Karpas-422 (cell line): ENCODE measurements at regions not wholly inside any gene's neighbourhood (a gene's known extent, or its start where the extent isn't known, plus 50 kb on each side); places are given as distances from the start of the nearest gene placed in this dataset.
A peak's percentile ranks its signal among the peaks of the same experiment; 100 is the strongest.

ENCODE experiments used
- DNase-seq: peaks from one replicate; pipeline ENCODE4 v3.0.0-alpha.2; 2015
- H2AFZ ChIP-seq: fragments of 200-600 bp; sonication (generic); 2 replicates; pipeline ENCODE4 v1.6.1; 2014; ENCODE audit warnings: antibody characterized with exemption, low read length, mixed read lengths
- H3K27ac ChIP-seq: fragments of 200-600 bp; sonication (generic); 2 replicates; pipeline ENCODE4 v1.5.1; 2014; ENCODE audit warnings: mild to moderate bottlenecking, low read length, moderate library complexity
- H3K27me3 ChIP-seq: fragments of 200-600 bp; sonication (generic); 2 replicates; pipeline ENCODE4 v1.6.1; 2014; ENCODE audit warnings: low read length, mixed read lengths
- H3K36me3 ChIP-seq: fragments of 200-600 bp; sonication (generic); 2 replicates; pipeline ENCODE4 v1.6.1; 2014; ENCODE audit warnings: low read length, mixed read lengths; ENCODE audit not compliant: insufficient read depth
- H3K4me1 ChIP-seq: fragments of 200-600 bp; sonication (generic); 2 replicates; pipeline ENCODE4 v1.6.1; 2014; ENCODE audit warnings: mild to moderate bottlenecking, low read length, mixed read lengths
- H3K4me2 ChIP-seq: fragments of 200-600 bp; sonication (generic); 2 replicates; pipeline ENCODE4 v1.6.1; 2014; ENCODE audit warnings: low read length, low read depth, mild to moderate bottlenecking; ENCODE audit not compliant: poor library complexity, severe bottlenecking
- H3K4me3 ChIP-seq: fragments of 200-600 bp; sonication (generic); 2 replicates; pipeline ENCODE4 v1.5.1; 2014; ENCODE audit warnings: mild to moderate bottlenecking, antibody characterized with exemption, low read length, mixed read lengths
- H3K79me2 ChIP-seq: fragments of 200-600 bp; sonication (generic); 2 replicates; pipeline ENCODE4 v1.6.1; 2014; ENCODE audit warnings: mild to moderate bottlenecking, low read length, mixed read lengths
- H3K9ac ChIP-seq: fragments of 200-600 bp; sonication (generic); 2 replicates; pipeline ENCODE4 v1.6.0; 2014; ENCODE audit warnings: low read length
- H3K9me2 ChIP-seq: fragments of 200-600 bp; sonication (generic), shearing (Covaris generic); replicated peaks from 2 replicates; pipeline ENCODE4 v1.6.0; 2014; ENCODE audit warnings: mild to moderate bottlenecking, low read length, moderate library complexity; ENCODE audit not compliant: insufficient read depth
- H3K9me3 ChIP-seq: fragments of 300-700, 200-600 bp; sonication (generic); 2 replicates; pipeline ENCODE4 v1.6.1; 2014; ENCODE audit warnings: low read length, mixed read lengths
- H4K20me1 ChIP-seq: fragments of 200-600 bp; sonication (generic); 2 replicates; pipeline ENCODE4 v1.6.1; 2014; ENCODE audit warnings: mild to moderate bottlenecking, antibody characterized with exemption, low read length, low read depth; ENCODE audit not compliant: insufficient read depth

GRCh38 chr13:32895296-32895695 lies 120.9 kb upstream of the KL start:
- H2AFZ ChIP-seq = no peak overlapping the region
- no peaks in the 10 kb centered on the region for H3K9me2 ChIP-seq
- H3K4me1 ChIP-seq = no peaks in the 10 kb centered on the region
- no peak for DNase-seq
- no peaks in the 10 kb centered on the region for H3K9me3 ChIP-seq
- H3K27me3 ChIP-seq = no peaks in the 10 kb centered on the region
- no peaks in the 10 kb centered on the region for H3K36me3 ChIP-seq
- no peaks in the 10 kb centered on the region for H3K79me2 ChIP-seq
- H3K9ac ChIP-seq = no peak overlapping the region
- H3K27ac ChIP-seq = no peak overlapping the region
- no peak overlapping the region for H3K4me3 ChIP-seq
- no peak overlapping the region for H3K4me2 ChIP-seq
- no peaks in the 10 kb centered on the region for H4K20me1 ChIP-seq

- H3K9me2 ChIP-seq = no peaks in the 10 kb centered on the region
- no peak overlapping the region for H2AFZ ChIP-seq
- no peak for DNase-seq
- no peak overlapping the region for H3K27ac ChIP-seq
- no peak overlapping the region for H3K4me2 ChIP-seq
- no peak overlapping the region for H3K4me3 ChIP-seq
- H3K36me3 ChIP-seq = no peaks in the 10 kb centered on the region
- H3K9me3 ChIP-seq = no peaks in the 10 kb centered on the region
- no peaks in the 10 kb centered on the region for H3K27me3 ChIP-seq
- H3K9ac ChIP-seq = no peak overlapping the region
- H4K20me1 ChIP-seq = no peaks in the 10 kb centered on the region
- no peaks in the 10 kb centered on the region for H3K4me1 ChIP-seq
- H3K79me2 ChIP-seq = no peaks in the 10 kb centered on the region
These were observed 118.9 kb upstream of the KL start for GRCh38 chr13:32897296-32897695.

- H3K9me2 ChIP-seq = no peaks in the 10 kb centered on the region
These were observed 114.0 kb upstream of the KL start for GRCh38 chr13:32902029-32902780.

DNA sequence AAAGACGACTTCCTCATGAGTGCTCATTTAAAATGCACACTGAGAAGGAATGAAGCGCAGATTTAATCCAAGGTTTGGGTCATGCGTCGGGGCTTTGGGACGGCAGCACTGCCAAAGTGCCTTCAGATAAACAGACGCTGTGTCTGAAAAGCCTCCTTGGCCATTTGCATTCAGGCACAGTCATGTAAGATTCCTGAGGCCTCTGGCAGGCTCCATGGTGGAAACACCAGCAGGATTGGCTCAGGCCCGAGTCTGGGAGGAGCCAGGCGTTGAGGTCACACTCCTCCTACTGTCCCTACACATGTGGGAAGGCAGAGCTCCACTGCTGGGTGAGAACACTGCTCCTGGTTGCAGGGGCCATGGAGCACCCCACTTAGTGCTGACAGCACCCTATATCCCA lies 113.3 kb upstream of the KL start:
- Histone ChIP-seq H3K27ac (no peak overlapping the region), H3K27me3 (no peaks in the 10 kb centered on the region), H3K9me3 (no peaks in the 10 kb centered on the region), H3K36me3 (no peaks in the 10 kb centered on the region), H3K4me1 (peaks cover 18% of the 10 kb centered on the region), H3K4me3 (no peak overlapping the region), H3K4me2 (no peak overlapping the region), H3K9me2 (no peaks in the 10 kb centered on the region), H2AFZ (no peak overlapping the region), H4K20me1 (no peaks in the 10 kb centered on the region), H3K9ac (no peak overlapping the region), H3K79me2 (no peaks in the 10 kb centered on the region)
- DNase-seq = no peak

More at GRCh38 chr13:32902029-32902780, 114.0 kb upstream of the KL start:
- no peak overlapping the region for H3K4me3 ChIP-seq
- no peak for DNase-seq
- H2AFZ ChIP-seq = no peak overlapping the region
- no peak overlapping the region for H3K4me2 ChIP-seq
- H3K4me1 ChIP-seq = peaks cover 18% of the 10 kb centered on the region
- no peak overlapping the region for H3K9ac ChIP-seq
- H3K36me3 ChIP-seq = no peaks in the 10 kb centered on the region
- H4K20me1 ChIP-seq = no peaks in the 10 kb centered on the region
- H3K9me3 ChIP-seq = no peaks in the 10 kb centered on the region
- H3K79me2 ChIP-seq = no peaks in the 10 kb centered on the region
- no peak overlapping the region for H3K27ac ChIP-seq
- no peaks in the 10 kb centered on the region for H3K27me3 ChIP-seq

DNA sequence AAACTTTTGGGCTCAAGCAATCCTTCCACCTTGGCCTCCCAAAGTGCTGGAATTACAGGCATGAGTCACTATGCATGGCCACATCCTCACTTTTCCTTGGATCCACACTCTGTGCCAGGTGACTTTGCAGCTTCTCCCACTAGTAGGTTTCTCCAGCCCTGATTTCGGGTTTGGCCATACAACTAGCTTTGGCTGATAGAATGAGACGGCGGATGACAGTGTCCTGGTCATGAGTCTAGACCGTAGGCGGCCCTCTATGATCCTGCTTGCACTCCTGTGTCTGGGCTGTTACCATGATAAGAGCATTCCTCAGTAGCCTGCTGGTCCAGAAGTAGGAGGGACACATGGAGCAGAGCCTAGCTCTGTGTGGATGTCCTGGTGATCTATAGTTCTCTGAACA lies 112.5 kb upstream of the KL start:
- H2AFZ ChIP-seq = no peak overlapping the region
- no peaks in the 10 kb centered on the region for H3K79me2 ChIP-seq
- H3K4me3 ChIP-seq = no peak overlapping the region
- H3K4me1 ChIP-seq = peaks cover 18% of the 10 kb centered on the region
- H3K4me2 ChIP-seq = no peak overlapping the region
- H3K27me3 ChIP-seq = no peaks in the 10 kb centered on the region
- H3K36me3 ChIP-seq = no peaks in the 10 kb centered on the region
- H3K9me2 ChIP-seq = no peaks in the 10 kb centered on the region
- no peak overlapping the region for H3K9ac ChIP-seq
- H3K9me3 ChIP-seq = no peaks in the 10 kb centered on the region
- H4K20me1 ChIP-seq = no peaks in the 10 kb centered on the region
- no peak for DNase-seq
- H3K27ac ChIP-seq = no peak overlapping the region

DNA sequence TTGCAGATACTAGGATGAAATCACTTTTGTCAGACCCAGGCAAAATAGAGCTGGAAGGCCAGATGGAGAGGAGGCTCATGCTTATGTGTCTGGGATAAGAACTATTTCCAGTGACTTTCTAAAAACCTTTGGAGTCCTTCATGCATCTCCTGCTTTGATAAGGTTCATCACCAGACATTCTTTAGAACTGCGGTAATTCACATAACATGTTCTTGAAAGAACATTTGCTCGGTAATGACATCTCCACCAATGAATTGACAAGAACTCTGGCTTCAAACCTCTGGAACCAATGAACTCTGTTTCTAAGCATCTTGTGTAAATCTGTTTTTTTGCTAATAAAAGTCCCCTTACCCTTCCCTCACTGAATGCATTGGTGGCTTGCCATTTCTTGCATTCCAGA lies 112.0 kb upstream of the KL start:
- no peak overlapping the region for H3K4me3 ChIP-seq
- no peak overlapping the region for H3K4me2 ChIP-seq
- no peaks in the 10 kb centered on the region for H3K36me3 ChIP-seq
- peaks cover 18% of the 10 kb centered on the region for H3K4me1 ChIP-seq
- no peaks in the 10 kb centered on the region for H3K9me3 ChIP-seq
- no peaks in the 10 kb centered on the region for H3K79me2 ChIP-seq
- H3K9me2 ChIP-seq = no peaks in the 10 kb centered on the region
- no peak overlapping the region for H3K9ac ChIP-seq
- H3K27ac ChIP-seq = no peak overlapping the region
- no peak overlapping the region for H2AFZ ChIP-seq
- H3K27me3 ChIP-seq = no peaks in the 10 kb centered on the region
- DNase-seq = no peak
- no peaks in the 10 kb centered on the region for H4K20me1 ChIP-seq

- no peaks in the 10 kb centered on the region for H3K79me2 ChIP-seq
These were observed 111.0 kb upstream of the KL start for GRCh38 chr13:32905063-32905863.

DNA sequence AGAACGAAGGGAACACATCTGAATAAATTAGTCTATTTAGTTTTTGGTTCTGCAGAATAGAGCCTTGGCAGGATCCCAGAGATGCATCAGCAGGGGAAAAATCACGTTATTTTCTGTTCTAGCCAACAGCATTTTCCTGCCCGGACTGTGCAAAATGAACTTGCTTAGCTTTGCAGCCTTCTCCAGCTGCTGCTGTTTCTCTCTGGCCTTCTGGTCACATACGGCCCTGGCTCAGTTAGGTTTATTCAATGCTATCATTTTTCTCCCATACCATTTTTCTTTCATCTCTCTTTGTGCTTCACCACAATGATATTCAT lies 110.4 kb upstream of the KL start:
- H3K36me3 ChIP-seq = no peaks in the 10 kb centered on the region
- H3K27ac ChIP-seq = no peak overlapping the region
- DNase-seq = no peak
- H2AFZ ChIP-seq = peak overlapping the region; percentile 12; the same call in 1 of the 2 replicates
- no peaks in the 10 kb centered on the region for H3K9me3 ChIP-seq
- H3K4me1 ChIP-seq = peaks cover 18% of the 10 kb centered on the region
- H3K9ac ChIP-seq = 0 out of 2 replicates have a peak overlapping the region, but pooled peaks have one; percentile 6
- H3K9me2 ChIP-seq = no peaks in the 10 kb centered on the region
- peak overlapping the region; percentile 39; the same call in 1 of the 2 replicates for H3K4me3 ChIP-seq
- H3K79me2 ChIP-seq = no peaks in the 10 kb centered on the region
- no peaks in the 10 kb centered on the region for H3K27me3 ChIP-seq
- H3K4me2 ChIP-seq = peak overlapping the region; percentile 64
- H4K20me1 ChIP-seq = no peaks in the 10 kb centered on the region

More at GRCh38 chr13:32905063-32905863, 111.0 kb upstream of the KL start:
- Histone ChIP-seq H3K27ac (no peak overlapping the region), H4K20me1 (no peaks in the 10 kb centered on the region), H2AFZ (no peak overlapping the region; the same call in 1 of the 2 replicates), H3K9me2 (no peaks in the 10 kb centered on the region), H3K36me3 (no peaks in the 10 kb centered on the region), H3K4me2 (peak overlapping the region; percentile 64), H3K9ac (0 out of 2 replicates have a peak overlapping the region, but pooled peaks have one; percentile 6), H3K27me3 (no peaks in the 10 kb centered on the region), H3K4me1 (peaks cover 18% of the 10 kb centered on the region), H3K9me3 (no peaks in the 10 kb centered on the region), H3K4me3 (peak overlapping the region; percentile 39; the same call in 1 of the 2 replicates)
- peak; percentile 74 for DNase-seq
